HG02840 (cell line): ENCODE measurements at regions not wholly inside any gene's neighbourhood (a gene's known extent, or its start where the extent isn't known, plus 50 kb on each side); places are given as distances from the start of the nearest gene placed in this dataset.

ENCODE experiments used
- ATAC-seq: cut with Tn5 transposase; IDR thresholded peaks from one replicate; pipeline ENCODE4 v1.9.1; 2021; ENCODE audit warnings: mild to moderate bottlenecking, moderate library complexity, moderate number of reproducible peaks; ENCODE audit not compliant: unreplicated experiment, low FRiP score

GRCh38 chr17:14959106-14959648, 305.9 kb downstream of the PMP22 start:
- ATAC-seq: no peak

GRCh38 chr17:14953405-14953804, 311.7 kb downstream of the PMP22 start:
- ATAC-seq: no peak

GRCh38 chr17:14950686-14951085, 314.4 kb downstream of the PMP22 start:
- no peak for ATAC-seq

DNA sequence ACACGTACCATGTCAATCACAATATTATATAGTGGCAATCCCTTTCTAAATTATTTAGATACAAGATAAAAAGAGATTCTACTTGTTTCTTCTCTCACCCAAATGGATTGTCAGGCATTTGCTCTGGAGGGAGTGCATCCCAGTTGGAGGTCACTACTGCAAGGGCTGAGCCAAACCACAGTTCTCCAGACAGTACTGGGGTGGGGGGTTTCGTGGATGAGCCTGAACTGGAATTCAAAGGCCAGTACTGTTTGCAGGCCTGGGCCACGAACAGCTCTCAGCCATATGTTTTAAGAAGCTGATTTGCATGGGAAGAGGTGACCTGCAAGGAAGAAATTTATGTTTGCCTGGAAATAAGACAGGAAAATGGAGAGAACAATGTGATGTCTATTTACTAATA, 314.9 kb downstream of the PMP22 start:
- ATAC-seq: no peak

- ATAC-seq: no peak
Observed at GRCh38 chr17:14947671-14948070, 317.5 kb downstream of the PMP22 start.

DNA sequence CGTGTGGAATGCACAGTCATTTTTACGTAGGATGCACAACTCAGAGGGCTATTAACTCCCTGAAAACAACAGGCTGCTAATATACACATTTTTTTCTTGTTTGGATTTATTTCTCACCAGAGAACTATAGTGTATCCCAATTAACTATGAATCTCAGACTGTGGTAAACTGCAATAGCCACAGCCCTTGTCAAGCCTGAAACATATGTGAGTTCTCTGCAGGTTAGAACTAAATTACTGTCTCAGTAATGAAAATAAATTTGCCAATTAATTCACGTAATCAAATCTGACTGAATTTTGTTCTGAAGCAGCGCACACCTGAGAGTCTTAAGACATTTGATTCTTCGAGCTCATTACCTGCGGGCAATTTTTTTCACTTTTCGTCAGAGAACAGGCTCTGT, 318.6 kb downstream of the PMP22 start:
- no peak for ATAC-seq

DNA sequence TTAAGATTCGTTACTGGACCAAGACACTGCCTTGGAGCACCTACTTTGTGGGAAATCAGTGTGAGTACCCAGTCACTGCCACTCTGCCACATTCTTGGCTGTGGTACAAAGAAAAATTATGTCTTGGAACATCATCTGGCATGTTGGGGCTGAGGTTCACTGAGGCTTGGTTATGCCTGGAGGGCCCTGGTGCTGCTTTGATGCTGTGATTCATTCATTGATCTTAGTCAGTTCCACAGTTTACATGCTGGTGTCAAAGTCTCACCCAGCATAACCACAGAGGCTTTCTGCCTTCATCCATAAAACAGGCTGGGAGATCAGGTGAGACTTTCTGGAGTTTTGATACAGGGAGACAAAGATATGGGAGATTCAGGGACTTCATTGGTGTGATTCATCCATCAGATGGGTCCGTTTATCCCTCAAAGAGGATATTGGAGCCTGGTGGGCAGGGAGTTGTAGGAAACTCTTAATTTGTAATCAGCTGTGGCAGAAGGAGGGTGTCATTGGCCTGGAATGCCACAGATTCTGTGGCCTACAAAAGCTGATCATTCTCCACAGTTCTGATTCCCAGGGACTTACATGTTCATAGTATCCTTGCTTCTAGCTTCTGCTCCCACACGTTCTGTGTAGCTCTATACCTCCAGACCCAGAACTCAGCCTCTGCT, 322.5 kb downstream of the PMP22 start:
- no peak for ATAC-seq

- ATAC-seq: no peak
Observed at GRCh38 chr17:14940938-14941265, 324.2 kb downstream of the PMP22 start.

- ATAC-seq: no peak
Observed at GRCh38 chr17:14940108-14940937, 324.8 kb downstream of the PMP22 start.

- ATAC-seq: no peak
Observed at GRCh38 chr17:14935845-14936485, 329.2 kb downstream of the PMP22 start.

GRCh38 chr17:14935139-14935841, 329.8 kb downstream of the PMP22 start:
- ATAC-seq: no peak

DNA sequence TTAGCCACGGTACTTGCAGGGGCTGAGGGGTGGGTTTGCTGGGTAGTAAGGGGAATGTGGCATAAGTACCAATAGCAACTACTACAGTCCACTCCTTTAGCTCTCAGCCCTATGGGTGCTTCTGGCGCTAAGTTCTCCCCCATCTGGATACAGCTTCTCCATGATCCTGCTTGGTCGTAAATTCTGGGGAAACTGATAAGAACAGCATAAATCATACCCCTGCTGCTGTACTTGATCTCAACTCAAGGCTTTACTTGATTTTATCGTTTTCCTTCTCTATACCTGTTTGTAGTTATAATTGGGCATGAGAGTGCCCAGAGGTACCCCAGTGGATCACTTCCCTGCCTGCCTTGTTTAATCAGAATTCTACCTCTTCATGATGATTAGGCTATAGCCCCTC, 331.4 kb downstream of the PMP22 start:
- no peak for ATAC-seq

- no peak for ATAC-seq
Observed at GRCh38 chr17:14926526-14927122, 338.5 kb downstream of the PMP22 start.

DNA sequence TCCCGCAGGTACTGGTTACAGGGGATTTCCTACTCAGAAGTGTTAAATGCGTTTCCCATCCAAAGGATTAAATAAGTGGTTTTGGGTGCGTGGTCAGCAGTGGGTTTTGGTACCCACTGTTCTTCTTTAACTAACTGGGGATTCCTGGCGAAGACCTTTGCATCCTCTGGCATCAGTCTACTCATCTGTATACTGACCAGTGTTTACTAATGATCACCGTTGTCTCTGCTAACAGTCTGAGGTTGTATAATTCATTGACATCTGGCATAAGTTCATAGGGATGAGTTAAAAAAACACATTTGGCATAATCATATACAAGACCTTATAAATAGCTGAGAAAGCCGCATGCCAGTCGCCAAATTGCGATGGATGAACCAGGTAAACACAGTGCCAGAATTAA, 339.1 kb downstream of the PMP22 start:
- no peak for ATAC-seq

DNA sequence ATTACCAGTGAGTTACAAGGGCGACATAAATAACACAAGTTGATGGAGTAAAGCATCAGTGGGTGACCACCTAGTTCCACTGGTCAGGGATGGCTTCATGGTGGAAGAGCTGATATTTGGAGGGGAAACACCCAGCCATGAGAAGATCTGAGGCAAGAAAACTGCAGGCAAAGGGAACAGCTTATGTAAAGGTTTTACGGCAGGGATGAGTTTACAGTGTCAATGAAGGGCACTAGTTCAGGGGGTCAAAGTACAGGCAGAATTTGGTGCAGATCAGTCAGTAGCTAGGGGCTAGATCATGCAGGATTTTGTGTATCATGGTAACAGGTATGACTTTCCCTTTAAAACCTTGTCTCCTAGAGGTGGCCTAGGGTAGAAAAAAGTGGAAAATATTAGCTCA, 339.6 kb downstream of the PMP22 start:
- ATAC-seq: no peak

GRCh38 chr17:14923981-14924380, 341.1 kb downstream of the PMP22 start:
- no peak for ATAC-seq

- ATAC-seq: no peak
Observed at GRCh38 chr17:14922411-14922810, 342.7 kb downstream of the PMP22 start.

DNA sequence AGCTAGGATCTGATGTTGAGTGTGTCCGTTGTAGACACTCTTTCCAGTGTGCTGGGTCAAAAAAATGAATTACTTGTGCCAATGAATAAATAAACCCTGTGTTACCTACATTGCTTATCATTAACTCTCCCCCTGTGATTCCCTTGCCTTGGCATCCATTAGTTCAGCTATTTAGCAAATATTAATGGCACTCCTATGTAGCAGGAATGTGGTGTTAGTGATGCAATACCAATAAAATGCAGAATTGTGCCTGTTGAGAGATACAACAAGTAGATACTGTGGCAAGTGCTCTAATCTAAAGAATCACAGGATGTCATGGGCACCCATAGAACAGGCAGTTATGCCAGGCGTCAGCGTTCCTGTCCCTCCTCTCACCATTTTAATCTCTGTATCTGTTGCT, 343.2 kb downstream of the PMP22 start:
- no peak for ATAC-seq

DNA sequence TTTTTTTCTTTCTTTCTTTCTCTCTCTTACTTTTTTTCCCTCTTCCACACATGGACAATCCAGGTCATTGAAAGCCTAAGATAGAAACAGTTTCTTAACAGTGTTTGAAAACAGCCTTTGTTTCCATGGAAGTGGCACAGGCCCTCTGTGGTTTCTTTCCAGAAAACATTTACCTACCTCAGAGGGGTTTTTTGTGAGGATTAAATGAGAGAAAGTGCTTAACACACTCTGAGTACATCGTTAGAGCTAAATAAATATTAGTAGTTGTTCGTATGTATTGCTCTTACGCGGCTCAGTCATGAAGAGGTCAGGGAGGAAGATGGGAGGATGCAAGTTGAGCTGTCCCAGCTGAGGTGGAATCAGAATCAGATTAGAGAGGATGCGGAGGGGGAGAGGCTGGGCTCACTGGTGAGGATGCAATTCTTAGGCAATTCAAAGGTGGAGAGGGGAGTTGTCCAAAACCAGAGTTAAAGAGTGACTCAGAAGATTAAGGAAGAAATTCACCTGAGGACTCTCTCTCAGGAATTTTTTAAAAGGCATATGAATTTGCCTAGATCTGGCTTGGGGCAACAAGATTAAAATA, 345.4 kb downstream of the PMP22 start:
- no peak for ATAC-seq

- no peak for ATAC-seq
Observed at GRCh38 chr17:14919094-14919493, 346.0 kb downstream of the PMP22 start.
